Upper lobe of left lung (tissue), 6 donors: ENCODE measurements at regions not wholly inside any gene's neighbourhood (a gene's known extent, or its start where the extent isn't known, plus 50 kb on each side); places are given as distances from the start of the nearest gene placed in this dataset.

Source experiments
- ATAC-seq, 2 donors: fragments of 200-7000 bp; cut with Tn5 transposase; one replicate each; pipeline ENCODE4 v1.9.1; 2022; ENCODE audit warnings: mild to moderate bottlenecking in 2 of 2, moderate library complexity in 2 of 2; ENCODE audit not compliant: low FRiP score in 2 of 2
- DNase-seq, 2 donors: peaks; one replicate each; pipeline ENCODE4 v3.0.0-alpha.2; 2019 to 2020
- H3K27ac ChIP-seq, 4 donors: fragments of 200-600 bp; sonication (generic); one replicate each; pipeline ENCODE4 v1.5.1; 2016 to 2019
- H3K27me3 ChIP-seq, 4 donors: fragments of 200-600 bp; sonication (generic); one replicate each; pipeline ENCODE4 v1.5.1; 2017 to 2019
- H3K36me3 ChIP-seq, 4 donors: fragments of 200-600 bp; sonication (generic); one replicate each; pipeline ENCODE4 v1.5.1; 2016 to 2019
- H3K4me1 ChIP-seq, 4 donors: fragments of 200-600 bp; sonication (generic); one replicate each; pipeline ENCODE4 v1.5.1; 2018 to 2019
- H3K4me3 ChIP-seq, 4 donors: fragments of 200-600 bp; sonication (generic); one replicate each; pipeline ENCODE4 v1.5.1; 2017 to 2019; ENCODE audit warnings: mild to moderate bottlenecking in 2 of 4, moderate library complexity in 1 of 4
- H3K9me3 ChIP-seq, 4 donors: fragments of 200-600 bp; sonication (generic); one replicate each; pipeline ENCODE4 v1.5.1; 2018 to 2019
- CTCF ChIP-seq, 6 experiments: fragments of 450-650 bp in 4 of 6; fragments of 200-600 bp in 2 of 6; sonication (generic) in 2 of 6; IDR thresholded peaks; one replicate each; pipeline ENCODE4 v1.5.1; 2016 to 2019; ENCODE audit warnings: antibody characterized with exemption in 6 of 6
- EP300 ChIP-seq, 4 donors: sonication (generic); formaldehyde crosslinking; IDR thresholded peaks; one replicate each; pipeline ENCODE4 v1.5.1; 2017; ENCODE audit warnings: antibody characterized with exemption in 4 of 4, control low read depth in 2 of 4
- POLR2A ChIP-seq, 4 donors: fragments of 450-650 bp; IDR thresholded peaks; one replicate each; pipeline ENCODE4 v1.5.1; 2016 to 2017; ENCODE audit warnings: antibody characterized with exemption in 4 of 4, mild to moderate bottlenecking in 2 of 4
- POLR2AphosphoS5 ChIP-seq, 2 donors: sonication (generic); formaldehyde crosslinking; IDR thresholded peaks; one replicate each; pipeline ENCODE4 v1.5.1; 2017; ENCODE audit warnings: antibody characterized with exemption in 2 of 2
- WGBS, 2 donors: methylation state at CpG; one replicate each; pipeline ENCODE4 v1.1.5; 2017 to 2018; 5-methylcytosine and 5-hydroxymethylcytosine counted together
- donor health status: DM: no; HTN: no; CAD: no; lungs with moderate emphysema.
- donor health status: DM: no; HTN: yes; CAD: no; lungs with severe emphysema.

- WGBS, 2 donors: 12 to 16% methylated on average over 7 of the region's 7 CpGs
- TF ChIP-seq CTCF (IDR thresholded peaks at IDR 0.05) (peak in 5 of 6 experiments; percentile 22 to 59 (median 39)), POLR2A (IDR thresholded peaks at IDR 0.05) (no peak)
- H3K36me3 ChIP-seq: no peaks in the 10 kb centered on the region
- H3K4me1 ChIP-seq: peaks cover 0 to 2% (median 0%) of the 10 kb centered on the region in 4 donors
- H3K27me3 ChIP-seq: no peaks in the 10 kb centered on the region
- no peak overlapping the region for H3K4me3 ChIP-seq
- H3K27ac ChIP-seq: no peak overlapping the region
- ATAC-seq (peak; percentile 26 to 76), DNase-seq (peak in 1 of 2 donors; percentile 38)
- H3K9me3 ChIP-seq: peaks cover 0 to 2% (median 2%) of the 10 kb centered on the region in 4 donors
Observed at GRCh38 chr1:214123061-214123784, 135.4 kb downstream of the PROX1 start.

- Histone ChIP-seq H3K27ac (no peak overlapping the region), H3K36me3 (no peaks in the 10 kb centered on the region), H3K9me3 (no peaks in the 10 kb centered on the region), H3K4me3 (no peak overlapping the region), H3K4me1 (peaks cover 0 to 2% (median 0%) of the 10 kb centered on the region in 4 donors), H3K27me3 (no peaks in the 10 kb centered on the region)
- no peak for TF ChIP-seq CTCF (IDR thresholded peaks at IDR 0.05)
- TF ChIP-seq EP300 (IDR thresholded peaks at IDR 0.05): no peak
- no peak for TF ChIP-seq POLR2AphosphoS5 (IDR thresholded peaks at IDR 0.05)
- ATAC-seq: no peak
- DNase-seq: no peak
- 63 to 65% methylated on average over 7 of the region's 7 CpGs for WGBS, 2 donors
Observed at GRCh38 chr1:214124281-214124805, 136.6 kb downstream of the PROX1 start.

- no peak overlapping the region for H3K4me3 ChIP-seq
- 49 to 53% methylated on average over 4 of the region's 4 CpGs for WGBS, 2 donors
- no peak for TF ChIP-seq POLR2AphosphoS5 (IDR thresholded peaks at IDR 0.05)
- TF ChIP-seq EP300 (IDR thresholded peaks at IDR 0.05): no peak
- no peak for TF ChIP-seq POLR2A (IDR thresholded peaks at IDR 0.05)
- TF ChIP-seq CTCF (IDR thresholded peaks at IDR 0.05): no peak
- no peak for ATAC-seq
- H3K9me3 ChIP-seq: no peaks in the 10 kb centered on the region
- peaks cover 0 to 2% (median 0%) of the 10 kb centered on the region in 4 donors for H3K4me1 ChIP-seq
- no peak for DNase-seq
- no peaks in the 10 kb centered on the region for H3K27me3 ChIP-seq
- no peaks in the 10 kb centered on the region for H3K36me3 ChIP-seq
- no peak overlapping the region for H3K27ac ChIP-seq
Observed at GRCh38 chr1:214124915-214125314, 137.1 kb downstream of the PROX1 start.

- ATAC-seq (no peak), DNase-seq (no peak)
- peaks cover 0 to 2% (median 0%) of the 10 kb centered on the region in 4 donors for H3K4me1 ChIP-seq
- H3K27me3 ChIP-seq: no peaks in the 10 kb centered on the region
- H3K9me3 ChIP-seq: no peaks in the 10 kb centered on the region
- no peaks in the 10 kb centered on the region for H3K36me3 ChIP-seq
- WGBS, 2 donors: 76 to 80% methylated on average over 1 of the region's 1 CpG
- no peak overlapping the region for H3K4me3 ChIP-seq
- H3K27ac ChIP-seq: no peak overlapping the region
- no peak for TF ChIP-seq POLR2A (IDR thresholded peaks at IDR 0.05)
- TF ChIP-seq CTCF (IDR thresholded peaks at IDR 0.05): no peak
- no peak for TF ChIP-seq POLR2AphosphoS5 (IDR thresholded peaks at IDR 0.05)
- no peak for TF ChIP-seq EP300 (IDR thresholded peaks at IDR 0.05)
Observed at GRCh38 chr1:214125819-214126218, 138.0 kb downstream of the PROX1 start.

GRCh38 chr1:214126697-214127146 is 138.9 kb downstream of the PROX1 start:
- Histone ChIP-seq H3K36me3 (no peaks in the 10 kb centered on the region), H3K9me3 (no peaks in the 10 kb centered on the region), H3K4me1 (peaks cover 0 to 2% (median 0%) of the 10 kb centered on the region in 4 donors), H3K27ac (no peak overlapping the region), H3K27me3 (no peaks in the 10 kb centered on the region), H3K4me3 (no peak overlapping the region)
- DNase-seq: no peak
- WGBS, 2 donors: 80 to 86% methylated on average over 2 of the region's 2 CpGs
- no peak for TF ChIP-seq EP300 (IDR thresholded peaks at IDR 0.05)
- ATAC-seq: no peak
